ENCODE measurements at regions not wholly inside any gene's neighbourhood (a gene's known extent, or its start where the extent isn't known, plus 50 kb on each side); places are given as distances from the start of the nearest gene placed in this dataset.

DNA sequence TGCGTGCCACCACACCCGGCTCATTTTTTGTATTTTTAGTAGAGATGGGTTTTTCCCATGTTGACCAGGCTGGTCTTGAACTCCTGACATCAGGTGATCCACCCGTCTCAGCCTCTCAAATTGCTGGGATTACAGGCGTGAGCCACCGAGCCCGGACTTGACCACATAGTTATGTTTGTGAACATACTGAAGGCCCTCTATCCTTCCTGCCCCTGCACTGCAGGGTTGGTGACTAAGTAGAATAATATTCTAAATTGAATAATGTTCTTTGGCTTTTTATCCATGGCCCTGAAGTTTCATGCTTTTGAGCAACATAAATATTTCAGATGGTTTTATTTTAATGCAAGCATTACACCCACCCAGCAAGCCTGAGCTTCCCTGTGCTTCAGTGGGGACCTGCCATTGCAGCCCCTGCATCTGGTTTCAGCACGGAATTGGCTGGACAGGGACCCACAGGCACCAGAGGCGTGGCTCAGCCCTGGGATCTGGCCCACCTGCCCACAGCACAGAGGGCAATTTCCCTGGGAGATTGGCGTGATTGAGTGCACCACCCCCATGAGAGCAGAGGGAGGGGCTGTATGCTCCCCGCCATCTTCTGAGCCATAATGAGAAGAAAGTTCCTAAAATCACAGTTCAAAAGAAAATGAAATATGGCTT lies 460.5 kb downstream of the BRD1 start:
- no peak overlapping the region for H3K27ac ChIP-seq
- TF ChIP-seq, protein P1, sequence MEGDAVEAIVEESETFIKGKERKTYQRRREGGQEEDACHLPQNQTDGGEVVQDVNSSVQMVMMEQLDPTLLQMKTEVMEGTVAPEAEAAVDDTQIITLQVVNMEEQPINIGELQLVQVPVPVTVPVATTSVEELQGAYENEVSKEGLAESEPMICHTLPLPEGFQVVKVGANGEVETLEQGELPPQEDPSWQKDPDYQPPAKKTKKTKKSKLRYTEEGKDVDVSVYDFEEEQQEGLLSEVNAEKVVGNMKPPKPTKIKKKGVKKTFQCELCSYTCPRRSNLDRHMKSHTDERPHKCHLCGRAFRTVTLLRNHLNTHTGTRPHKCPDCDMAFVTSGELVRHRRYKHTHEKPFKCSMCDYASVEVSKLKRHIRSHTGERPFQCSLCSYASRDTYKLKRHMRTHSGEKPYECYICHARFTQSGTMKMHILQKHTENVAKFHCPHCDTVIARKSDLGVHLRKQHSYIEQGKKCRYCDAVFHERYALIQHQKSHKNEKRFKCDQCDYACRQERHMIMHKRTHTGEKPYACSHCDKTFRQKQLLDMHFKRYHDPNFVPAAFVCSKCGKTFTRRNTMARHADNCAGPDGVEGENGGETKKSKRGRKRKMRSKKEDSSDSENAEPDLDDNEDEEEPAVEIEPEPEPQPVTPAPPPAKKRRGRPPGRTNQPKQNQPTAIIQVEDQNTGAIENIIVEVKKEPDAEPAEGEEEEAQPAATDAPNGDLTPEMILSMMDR (IDR thresholded peaks at IDR 0.05), result no peak
- TF ChIP-seq ZFX (IDR thresholded peaks at IDR 0.05; ENCODE audit: borderline replicate concordance), result no peak

DNA sequence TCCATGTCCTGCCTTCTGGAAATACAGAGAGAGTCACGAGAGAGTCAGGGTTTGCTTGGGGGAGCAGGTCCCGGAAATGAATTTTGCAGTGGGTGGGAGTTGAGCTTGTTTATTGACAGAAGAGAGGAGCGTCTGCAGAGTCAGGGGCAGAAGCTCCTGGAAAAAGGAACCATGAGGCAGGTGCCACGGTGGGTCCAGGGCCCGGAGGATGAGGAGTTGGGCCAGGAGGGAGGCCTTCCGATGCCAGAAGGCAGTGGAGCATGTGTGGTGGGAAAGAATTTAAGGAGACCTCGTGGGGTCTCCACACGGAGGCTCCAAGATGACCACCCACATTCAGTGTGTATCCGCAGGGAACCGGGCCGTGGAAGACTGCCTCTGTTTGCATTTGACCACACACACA lies 461.2 kb downstream of the BRD1 start:
- TF ChIP-seq, protein P1 (IDR thresholded peaks at IDR 0.05), result no peak
- no peak for TF ChIP-seq ZFX (IDR thresholded peaks at IDR 0.05; ENCODE audit: borderline replicate concordance)
- no peak overlapping the region for H3K27ac ChIP-seq

DNA sequence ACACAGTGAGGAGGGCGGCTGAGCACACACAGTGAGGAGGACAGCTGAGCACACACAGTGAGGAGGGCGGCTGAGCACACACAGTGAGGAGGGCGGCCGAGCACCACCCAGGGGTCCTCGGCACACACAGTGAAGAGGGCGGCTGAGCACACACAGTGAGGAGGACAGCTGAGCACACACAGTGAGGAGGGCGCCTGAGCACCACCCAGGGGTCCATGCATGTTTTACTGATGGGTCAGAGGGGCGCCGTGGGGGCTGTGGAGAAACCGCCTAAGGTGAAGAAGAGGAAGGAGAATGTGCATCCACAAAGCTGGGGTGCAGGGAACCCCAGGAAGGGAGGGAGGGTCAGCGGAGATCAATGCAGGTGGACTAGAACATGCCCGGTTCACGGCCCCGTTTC lies 461.8 kb downstream of the BRD1 start:
- TF ChIP-seq, protein P1 (IDR thresholded peaks at IDR 0.05), result no peak
- no peak for TF ChIP-seq ZFX (IDR thresholded peaks at IDR 0.05; ENCODE audit: borderline replicate concordance)
- no peak overlapping the region for H3K27ac ChIP-seq

- no peak for TF ChIP-seq ZFX (IDR thresholded peaks at IDR 0.05; ENCODE audit: borderline replicate concordance)
- TF ChIP-seq, protein P1 (IDR thresholded peaks at IDR 0.05), result no peak
- no peak overlapping the region for H3K27ac ChIP-seq
Measured at GRCh38 chr22:49365191-49365837, 462.4 kb downstream of the BRD1 start.

- TF ChIP-seq, protein P1 (IDR thresholded peaks at IDR 0.05), result no peak
- TF ChIP-seq ZFX (IDR thresholded peaks at IDR 0.05; ENCODE audit: borderline replicate concordance), result no peak
- H3K27ac ChIP-seq, result no peak overlapping the region
Measured at GRCh38 chr22:49364398-49364797, 463.3 kb downstream of the BRD1 start.

- H3K27ac ChIP-seq, result no peak overlapping the region
- TF ChIP-seq ZFX (IDR thresholded peaks at IDR 0.05; ENCODE audit: borderline replicate concordance), result no peak
- TF ChIP-seq, protein P1 (IDR thresholded peaks at IDR 0.05), result no peak
Measured at GRCh38 chr22:49363526-49364230, 464.0 kb downstream of the BRD1 start.
